HG03432 (cell line): ENCODE measurements at regions not wholly inside any gene's neighbourhood (a gene's known extent, or its start where the extent isn't known, plus 50 kb on each side); places are given as distances from the start of the nearest gene placed in this dataset.

ENCODE experiments used
- ATAC-seq: cut with Tn5 transposase; IDR thresholded peaks from one replicate; pipeline ENCODE4 v1.9.1; 2021; ENCODE audit warnings: mild to moderate bottlenecking, moderate library complexity; ENCODE audit not compliant: unreplicated experiment

DNA sequence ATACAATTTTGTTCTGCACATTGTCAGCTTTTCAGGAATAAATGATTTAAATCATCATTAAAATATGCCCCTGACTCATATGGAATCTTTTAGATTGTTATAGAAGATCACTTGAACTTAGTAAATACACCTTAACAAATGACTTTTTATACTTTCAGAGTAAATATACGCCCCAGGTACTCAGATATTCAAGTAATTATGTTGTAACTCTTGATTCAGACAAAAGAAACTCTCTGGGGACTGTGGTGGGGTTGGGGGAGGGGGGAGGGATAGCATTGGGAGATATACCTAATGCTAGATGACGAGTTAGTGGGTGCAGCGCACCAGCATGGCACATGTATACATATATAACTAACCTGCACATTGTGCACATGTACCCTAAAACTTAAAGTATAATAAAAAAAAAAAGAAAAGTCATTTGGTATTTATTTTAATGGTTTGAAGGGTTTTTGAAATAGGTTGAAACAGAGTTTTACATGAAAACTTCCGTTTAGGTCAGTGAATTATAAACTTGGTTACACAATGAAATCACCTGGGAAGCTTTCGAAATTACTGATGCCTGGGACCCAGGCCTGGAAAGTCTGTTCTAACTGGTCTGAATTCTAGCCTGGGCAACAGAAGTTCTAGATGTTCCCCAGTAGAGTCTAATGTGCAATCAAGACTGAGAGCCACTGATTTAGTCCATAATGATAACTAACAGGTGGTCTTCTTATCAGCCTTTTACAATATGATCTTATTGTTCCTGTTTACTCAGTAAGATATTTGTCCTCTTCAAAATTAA, 320.5 kb upstream of the NR5A2 start:
- ATAC-seq: no peak

DNA sequence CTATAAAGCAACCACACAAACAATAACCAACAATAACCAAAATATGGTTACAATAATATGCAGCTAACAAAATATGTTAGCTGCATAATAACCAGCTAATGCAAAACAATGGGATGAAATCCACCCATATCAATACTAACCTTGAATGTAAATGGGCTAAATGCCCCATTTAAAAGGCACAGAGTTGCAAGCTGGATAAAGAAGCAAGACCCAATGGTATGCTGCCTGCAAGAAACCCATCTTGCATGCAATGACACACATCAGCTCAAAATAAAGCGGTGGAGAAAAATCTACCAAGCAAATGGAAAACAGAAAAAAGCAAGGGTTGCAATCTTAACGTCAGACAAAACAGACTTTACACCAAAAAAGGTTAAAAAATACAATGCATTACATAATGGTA, 316.5 kb upstream of the NR5A2 start:
- no peak for ATAC-seq

DNA sequence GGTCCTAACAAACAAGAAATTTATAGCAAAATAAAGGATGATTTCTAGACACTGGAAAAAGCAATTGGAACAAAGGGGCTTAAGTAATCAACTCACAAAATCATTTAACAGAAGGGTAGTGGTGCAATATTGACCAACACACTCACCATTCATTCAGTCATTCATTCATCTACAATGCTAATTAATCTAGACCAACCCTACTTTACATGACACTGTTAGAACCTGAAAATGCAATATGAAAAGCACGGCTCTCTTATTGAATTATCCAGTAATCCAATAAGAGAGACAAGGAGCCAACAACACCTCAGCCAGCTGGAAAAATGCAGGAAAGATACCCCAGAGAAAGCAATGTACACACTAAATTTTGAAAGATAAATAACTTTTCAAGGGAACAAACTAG, 310.8 kb upstream of the NR5A2 start:
- no peak for ATAC-seq

DNA sequence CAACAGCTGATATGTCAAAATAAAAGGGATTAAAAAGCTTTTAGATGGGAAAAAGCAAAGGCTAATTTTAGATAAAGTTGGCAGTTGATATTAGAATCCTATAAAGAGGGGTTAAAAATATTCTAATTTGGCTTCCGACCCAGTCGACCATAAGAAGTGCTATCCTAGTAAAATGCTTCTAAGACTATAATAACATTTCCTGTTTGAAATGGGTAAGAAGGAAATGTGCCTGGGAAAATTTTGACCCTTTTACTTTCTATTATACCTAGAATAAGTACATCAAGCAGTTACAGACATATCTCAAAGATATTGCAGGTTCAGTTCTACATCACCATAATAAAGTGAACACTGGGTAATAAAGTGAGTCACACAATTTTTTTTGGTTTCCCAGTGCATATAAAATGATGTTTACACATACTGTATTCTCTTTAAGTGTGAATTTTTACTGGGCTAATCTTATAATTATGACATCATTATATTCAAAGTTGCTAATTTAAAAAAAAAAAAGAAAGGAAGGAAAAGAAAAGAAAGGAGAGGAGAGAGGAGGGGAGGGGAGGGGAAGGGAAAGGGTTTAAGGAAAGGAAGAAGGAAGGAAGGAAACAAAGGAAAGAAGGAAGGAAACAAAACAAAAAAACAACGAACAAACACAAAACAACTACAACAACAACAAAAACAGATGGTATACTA, 308.2 kb upstream of the NR5A2 start:
- ATAC-seq: no peak

DNA sequence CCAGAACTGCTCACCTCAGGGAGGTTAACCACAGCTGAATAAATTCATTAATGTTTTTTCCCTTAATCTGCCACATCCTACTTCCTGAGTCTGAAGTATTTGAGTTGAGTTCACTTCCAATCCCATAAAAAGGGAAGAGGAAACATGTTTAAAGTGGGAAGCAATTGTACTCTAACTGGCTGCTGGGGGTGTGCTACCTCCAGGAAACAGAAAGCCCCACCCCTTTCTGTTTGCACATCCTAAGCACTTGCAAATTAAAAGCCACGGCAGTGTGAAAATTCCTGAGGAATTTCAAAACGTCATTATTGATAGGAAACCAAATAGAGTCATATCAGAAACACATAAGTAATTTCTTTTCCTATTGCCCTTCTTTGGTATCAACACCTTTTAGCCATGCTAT, 307.0 kb upstream of the NR5A2 start:
- no peak for ATAC-seq

DNA sequence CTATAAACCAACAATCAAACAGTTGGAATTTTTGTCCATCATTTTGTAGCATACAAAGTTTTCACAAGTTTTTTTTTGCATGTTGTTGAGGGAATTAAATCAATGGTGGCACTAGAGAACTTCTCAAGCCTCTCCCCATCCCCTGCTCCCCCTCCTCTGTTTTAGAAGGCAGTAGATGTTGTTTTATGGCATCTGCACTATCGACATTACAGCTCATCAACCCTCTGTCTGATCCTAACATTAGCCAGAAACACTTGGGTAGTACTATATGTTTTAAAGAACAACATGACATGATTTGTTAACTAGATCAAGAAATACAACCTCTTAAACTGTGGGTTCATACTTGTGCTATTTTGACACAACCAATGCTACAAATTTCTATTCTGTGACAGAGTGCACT, 306.5 kb upstream of the NR5A2 start:
- ATAC-seq: no peak

DNA sequence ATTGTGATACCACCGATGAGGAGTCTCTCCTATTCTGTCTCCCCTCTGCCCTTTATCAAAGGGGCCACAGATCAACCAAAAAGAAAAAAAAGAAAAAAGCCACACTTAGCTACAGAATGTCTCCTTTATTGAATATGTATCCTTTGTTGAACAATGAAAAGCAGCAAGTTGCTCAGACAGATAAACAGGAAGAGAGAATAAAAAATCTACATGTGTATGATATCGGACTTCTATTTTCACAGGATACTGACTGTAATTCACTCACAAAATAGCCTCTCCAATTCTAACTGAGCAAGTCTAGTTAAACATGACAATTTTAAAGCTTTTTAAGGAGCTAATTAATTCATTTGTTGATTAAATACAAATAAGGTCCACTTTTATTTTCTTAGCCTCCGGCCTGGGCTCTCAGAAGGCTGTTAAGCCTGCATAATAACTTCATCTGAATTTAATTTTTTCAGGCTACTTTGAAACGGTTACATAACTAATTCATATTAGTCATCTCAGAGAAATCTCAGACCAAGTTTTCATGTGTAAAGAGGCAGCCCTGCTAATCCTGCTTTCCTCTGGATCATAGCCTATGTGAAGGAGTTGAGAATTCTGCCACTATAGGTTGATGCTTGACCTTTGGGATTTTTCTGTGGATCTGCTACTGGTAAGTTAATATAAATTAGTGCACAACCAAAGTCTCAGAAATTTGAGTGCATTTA, 304.1 kb upstream of the NR5A2 start:
- ATAC-seq: no peak

DNA sequence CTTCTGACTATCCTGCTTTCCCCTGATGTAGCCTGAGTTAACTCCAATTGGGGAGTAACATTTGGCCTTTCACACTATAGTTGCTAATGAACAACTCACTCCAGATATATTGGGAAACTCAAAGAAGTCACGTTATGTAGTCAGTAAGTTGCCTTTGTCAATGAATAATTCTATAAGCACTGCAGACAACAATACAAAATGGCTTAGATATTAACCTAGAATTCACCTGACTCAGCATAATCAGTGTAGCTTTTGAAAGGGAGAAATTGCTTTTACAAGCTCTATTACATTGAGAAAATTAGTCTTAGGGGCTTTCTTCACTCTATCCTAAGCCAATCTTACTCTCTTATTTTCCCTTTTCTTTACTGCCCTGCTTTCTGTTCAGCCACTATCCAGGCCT, 303.5 kb upstream of the NR5A2 start:
- ATAC-seq: no peak

DNA sequence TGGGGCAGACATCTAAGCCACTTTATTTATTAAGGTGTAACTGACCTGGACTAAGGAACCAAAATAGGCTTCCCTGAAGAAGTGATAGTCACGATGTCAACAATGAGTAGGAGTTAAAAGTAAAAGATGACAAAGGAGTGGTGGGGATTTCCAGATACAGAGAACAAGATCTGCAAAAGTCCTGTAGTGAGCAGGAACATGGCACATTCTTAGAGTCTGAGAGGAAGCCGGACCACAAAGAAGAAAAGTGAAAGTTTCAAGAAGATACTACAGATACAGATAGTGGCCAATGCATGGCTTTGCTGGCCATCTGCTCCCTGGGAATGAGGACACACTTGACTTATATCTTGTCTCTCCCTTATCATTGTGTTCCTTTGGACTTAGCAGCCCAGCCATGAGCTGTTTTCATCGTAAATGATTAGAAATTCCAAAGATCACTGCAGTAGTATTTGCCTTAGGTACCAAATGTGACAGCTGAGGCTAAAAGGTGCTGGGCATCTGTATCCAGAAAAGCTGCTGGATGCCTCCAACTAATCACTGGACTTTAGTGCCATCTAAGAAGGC, 302.4 kb upstream of the NR5A2 start:
- peak; percentile 85 for ATAC-seq

DNA sequence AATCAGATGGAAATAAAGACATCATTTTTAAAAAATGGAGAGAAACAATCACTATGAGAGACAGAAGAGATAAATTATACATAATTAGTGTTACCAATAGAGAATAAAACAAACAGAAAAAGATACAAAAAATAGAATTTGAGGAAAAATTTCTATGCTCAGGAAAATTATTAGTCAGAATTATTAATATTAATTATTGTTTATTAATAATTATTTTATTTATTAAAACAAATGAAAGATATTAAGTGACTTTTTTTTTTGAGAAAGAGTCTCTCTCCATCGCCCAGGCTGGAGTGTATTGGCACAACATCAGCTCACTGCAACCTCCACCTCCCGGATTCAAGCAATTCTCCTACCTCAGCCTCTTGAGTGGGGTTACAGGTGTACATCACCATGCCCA, 299.8 kb upstream of the NR5A2 start:
- no peak for ATAC-seq

DNA sequence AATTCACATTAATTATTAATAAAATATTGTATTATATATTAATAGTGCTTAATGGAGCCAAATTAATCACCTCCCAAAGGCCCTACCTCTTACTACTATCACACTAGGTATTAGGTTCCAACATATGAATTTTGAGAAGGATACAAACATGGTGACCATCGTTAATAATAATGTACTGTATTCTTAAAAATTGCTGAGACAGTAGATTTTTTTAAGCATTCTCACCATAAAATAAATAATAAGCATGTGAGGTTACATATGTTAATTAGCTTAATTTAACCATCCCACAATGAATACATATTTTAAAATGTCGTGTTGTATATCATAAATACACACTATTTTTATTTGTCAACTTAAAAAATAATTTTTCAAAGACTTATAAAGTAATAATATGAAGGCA, 299.2 kb upstream of the NR5A2 start:
- no peak for ATAC-seq

DNA sequence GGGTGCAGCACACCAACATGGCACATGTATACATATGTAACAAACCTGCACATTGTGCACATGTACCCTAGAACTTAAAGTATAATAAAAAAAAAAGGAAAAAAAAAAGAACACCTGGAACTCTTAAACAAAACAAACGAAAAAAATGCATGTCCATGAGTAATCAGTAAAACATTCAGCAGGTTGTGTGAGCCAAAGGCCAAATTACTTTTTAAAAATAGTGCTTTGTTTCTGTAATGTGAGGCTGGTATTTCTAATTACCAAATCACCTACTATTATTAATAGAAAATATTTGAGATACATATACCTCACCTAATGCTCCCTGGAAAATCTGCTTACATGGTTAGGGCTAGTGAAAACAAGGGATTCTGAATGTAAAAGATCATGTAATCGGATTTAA, 294.4 kb upstream of the NR5A2 start:
- no peak for ATAC-seq

DNA sequence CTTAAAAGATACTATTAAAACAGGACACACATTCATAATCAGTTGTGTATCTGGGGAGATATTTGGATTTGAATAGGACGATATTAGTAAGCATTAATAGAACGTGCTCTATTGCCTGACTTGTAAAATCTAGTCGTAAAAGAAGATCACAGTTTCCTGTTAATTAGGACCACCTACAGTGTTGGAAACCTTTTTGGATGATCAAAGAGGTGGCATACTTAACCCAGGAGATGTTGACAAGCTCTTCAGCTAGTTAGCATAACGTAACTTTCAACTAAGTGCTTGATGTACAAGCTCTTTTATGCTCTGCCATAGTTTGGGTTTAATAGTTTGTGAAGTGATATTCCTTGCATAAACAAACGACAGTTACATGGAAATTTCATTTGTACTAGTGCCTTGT, 293.3 kb upstream of the NR5A2 start:
- no peak for ATAC-seq

DNA sequence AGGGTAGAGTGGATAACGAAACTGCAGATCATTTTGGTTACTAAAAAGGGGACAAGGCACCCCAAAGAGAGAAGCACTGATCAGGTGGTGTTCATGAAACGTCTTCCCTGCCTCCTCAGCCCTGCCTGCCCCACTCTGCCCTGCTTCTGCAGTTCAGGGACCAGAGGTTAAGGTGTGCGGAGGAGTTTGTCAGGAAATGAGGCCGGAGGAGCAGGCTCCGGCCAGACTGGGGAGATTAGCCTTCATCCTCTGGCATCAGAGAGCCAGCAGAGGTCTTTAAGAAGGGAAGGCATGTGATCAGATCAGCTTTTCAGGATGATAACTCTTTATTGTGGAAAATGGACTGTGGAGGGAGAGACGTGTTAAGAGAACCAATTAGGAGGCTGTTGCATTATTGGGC, 291.9 kb upstream of the NR5A2 start:
- ATAC-seq: no peak

DNA sequence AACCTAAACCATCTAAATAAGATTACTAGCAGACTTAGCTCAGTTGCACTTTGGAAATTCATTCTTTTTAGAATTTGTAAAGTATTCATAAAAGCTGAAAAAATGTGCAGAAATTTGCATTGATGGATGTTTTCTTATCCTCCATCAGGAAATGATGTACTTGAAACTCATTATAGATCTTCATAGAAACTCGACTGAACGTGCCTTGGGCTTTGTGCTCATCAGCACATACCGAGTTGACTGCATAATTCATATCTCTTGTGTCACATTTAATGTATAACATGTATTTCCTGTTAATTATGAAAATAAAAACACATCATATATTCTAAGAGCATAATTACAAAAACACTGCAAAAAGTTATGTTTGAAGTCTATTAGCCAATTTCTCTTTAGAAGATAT, 290.9 kb upstream of the NR5A2 start:
- no peak for ATAC-seq

DNA sequence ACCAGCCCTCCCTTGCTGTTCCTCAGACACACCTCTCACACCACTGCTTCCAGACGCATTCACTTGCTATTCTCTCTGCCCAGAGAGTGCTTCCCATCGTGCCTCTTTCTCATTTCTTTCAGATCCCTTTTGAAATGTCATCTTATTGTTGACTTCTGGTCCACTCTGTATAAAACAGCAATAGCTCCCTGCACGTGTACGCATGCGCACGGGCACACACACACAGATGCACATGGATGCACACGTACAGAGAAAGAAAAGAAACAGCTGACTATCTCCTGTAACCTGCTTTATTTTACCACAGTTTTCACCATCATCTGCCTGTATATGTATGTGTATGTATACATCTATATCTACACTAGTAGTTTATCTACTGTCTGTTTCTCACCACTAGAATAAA, 285.9 kb upstream of the NR5A2 start:
- ATAC-seq: no peak

DNA sequence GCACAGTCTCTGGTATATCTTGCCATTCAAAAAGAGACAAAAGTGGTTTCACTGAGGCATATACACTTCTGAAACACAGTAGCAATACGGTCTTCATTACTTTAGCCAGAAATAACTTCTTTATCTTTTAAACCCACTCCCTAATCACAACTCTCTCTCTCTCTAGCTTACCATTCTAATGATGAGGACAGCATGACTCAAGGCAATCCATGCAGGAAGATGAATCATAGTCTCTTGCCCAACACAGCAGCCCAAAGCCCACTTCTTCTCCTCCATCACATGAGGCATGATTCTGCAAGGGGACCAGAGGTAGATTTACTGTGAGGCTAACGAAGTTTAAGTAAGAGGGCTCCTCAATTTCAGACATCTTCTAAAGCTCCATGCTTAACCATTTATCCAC, 285.0 kb upstream of the NR5A2 start:
- no peak for ATAC-seq

DNA sequence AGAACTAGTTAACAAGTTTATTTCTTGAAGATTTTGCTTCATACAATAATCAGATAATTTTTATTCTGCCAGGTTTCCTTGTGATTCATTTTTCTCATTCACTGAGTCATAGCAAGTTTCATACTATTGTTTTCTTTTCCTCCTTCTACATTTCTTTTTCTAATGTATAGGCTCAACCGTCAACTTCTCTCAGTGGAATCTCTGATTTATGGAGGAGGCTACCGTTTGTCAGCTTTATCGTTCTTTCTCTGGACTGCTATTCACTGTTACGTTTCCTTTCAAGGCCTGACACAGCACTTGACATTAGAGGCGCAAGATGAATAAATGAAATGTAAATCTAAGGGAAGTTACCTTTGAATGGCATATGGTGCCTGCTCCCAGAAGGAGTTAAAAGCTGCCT, 284.3 kb upstream of the NR5A2 start:
- ATAC-seq: no peak

DNA sequence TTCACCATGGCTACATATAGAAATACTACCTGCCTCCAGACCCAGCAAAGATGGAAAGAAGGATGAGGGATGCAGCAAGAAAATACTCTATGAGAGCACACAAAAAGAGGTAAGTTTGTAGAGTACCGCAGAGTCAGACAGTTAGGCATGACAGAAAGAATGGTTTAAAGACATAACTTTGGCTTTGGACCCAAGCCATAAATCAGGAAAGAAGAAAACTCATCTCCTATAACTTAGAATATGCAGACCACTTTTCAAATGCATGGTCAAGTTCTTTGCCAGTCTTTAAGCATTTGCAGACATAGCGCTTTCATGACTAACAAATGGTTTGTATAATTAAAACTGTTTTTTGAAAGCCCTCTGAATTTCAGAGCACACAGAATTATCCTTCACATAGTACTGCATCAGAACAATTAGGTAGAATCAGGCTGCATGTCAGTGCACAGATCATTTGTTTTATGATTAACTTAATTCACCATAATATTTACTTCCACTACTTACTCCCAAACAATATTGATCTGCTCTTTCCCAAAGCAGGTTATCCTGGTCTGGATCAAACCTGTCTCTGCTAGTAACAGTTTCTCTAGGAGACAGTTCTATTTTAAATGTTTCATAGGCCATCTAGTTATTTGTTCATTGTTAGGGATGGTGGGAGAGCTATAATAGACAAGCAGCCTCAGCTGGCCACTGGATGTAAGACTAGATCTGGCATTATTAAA, 280.7 kb upstream of the NR5A2 start:
- ATAC-seq: no peak

DNA sequence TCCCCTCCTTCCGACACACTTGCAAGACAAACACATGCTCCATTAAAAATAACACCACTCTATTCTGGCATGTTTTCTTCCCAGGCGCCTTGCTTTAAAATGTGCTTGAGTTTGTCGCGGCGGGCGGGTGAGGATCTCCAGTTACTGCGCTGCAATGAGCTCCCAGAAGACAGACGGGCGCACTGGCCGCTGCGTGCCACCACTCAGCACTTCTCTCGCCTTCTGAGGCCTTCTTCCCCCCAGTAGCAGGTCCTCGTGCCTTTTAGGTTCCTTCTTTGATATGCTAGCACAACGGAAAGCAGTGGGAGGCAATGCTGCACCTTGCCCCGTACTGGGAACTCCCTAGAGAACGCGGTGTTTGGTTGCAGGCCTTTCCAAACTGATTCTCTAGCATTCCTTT, 279.5 kb upstream of the NR5A2 start:
- ATAC-seq: no peak

DNA sequence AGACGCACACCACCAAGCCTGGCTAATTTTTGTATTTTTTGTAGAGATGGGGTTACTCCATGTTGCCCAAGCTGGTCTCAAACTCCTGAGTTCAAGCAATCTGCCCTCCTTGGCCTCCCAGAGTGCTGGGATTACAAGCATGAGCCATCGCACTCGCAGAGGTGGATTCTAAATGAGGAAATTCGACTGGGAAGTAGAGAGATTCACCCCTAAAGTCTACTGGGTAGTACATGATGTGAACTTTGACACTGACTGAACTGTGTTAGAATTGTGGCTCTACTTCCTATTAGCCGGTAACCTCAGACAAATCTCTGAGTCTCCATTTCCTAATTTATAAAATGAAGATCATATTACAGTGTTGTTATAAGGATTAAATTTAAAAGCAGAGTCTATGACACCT, 276.0 kb upstream of the NR5A2 start:
- no peak for ATAC-seq
